Panc1 (cell line): ENCODE measurements at regions not wholly inside any gene's neighbourhood (a gene's known extent, or its start where the extent isn't known, plus 50 kb on each side); places are given as distances from the start of the nearest gene placed in this dataset.

Experiments
- POLR2AphosphoS5 ChIP-seq: IDR thresholded peaks from 2 replicates; pipeline ENCODE4 v1.6.1; 2012; ENCODE audit warnings: mild to moderate bottlenecking, low read depth, low read length, moderate library complexity
- SIN3A ChIP-seq: IDR thresholded peaks from 2 replicates; pipeline ENCODE4 v1.6.1; 2012; ENCODE audit warnings: low read depth, mild to moderate bottlenecking, low read length, moderate library complexity, borderline replicate concordance; ENCODE audit not compliant: insufficient read depth
- TCF7L2 ChIP-seq: IDR thresholded peaks from 2 replicates; pipeline ENCODE4 v1.6.1; 2011; ENCODE audit warnings: mild to moderate bottlenecking, low read depth, low read length, inconsistent platforms
- TF ChIP-seq, protein P1 (sequence below): fragments of 450-650 bp; IDR thresholded peaks from 2 replicates; pipeline ENCODE4 v1.5.1; 2017; ENCODE audit warnings: mild to moderate bottlenecking
- TF ChIP-seq, protein P2 (sequence below), 2 experiments: IDR thresholded peaks; 2 replicates each; pipeline ENCODE4 v1.6.1; 2011 to 2012; ENCODE audit warnings: low read depth in 2 of 2, control low read depth in 1 of 2, low read length in 1 of 2, mild to moderate bottlenecking in 1 of 2, moderate library complexity in 1 of 2; ENCODE audit not compliant: insufficient read depth in 1 of 2

DNA sequence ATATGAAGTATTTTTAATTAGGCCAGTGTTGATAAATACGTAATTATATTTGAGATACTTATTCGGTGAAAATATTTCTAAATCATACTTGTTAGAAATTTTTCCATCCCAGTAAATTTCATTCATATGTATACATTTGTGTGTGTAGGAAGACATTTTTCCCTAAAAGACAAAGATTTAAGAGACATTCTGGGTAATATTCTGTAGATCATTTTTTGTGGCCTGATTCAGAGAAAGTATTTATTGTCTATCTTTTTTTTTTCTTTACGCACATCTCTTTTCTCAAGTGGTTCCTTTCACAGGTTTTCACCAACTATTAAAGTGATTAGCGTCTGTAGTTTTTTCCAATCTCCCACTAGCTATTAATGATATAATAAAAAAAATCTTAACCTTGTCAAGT, 224.1 kb downstream of the MEF2C start:
- TF ChIP-seq, protein P1, sequence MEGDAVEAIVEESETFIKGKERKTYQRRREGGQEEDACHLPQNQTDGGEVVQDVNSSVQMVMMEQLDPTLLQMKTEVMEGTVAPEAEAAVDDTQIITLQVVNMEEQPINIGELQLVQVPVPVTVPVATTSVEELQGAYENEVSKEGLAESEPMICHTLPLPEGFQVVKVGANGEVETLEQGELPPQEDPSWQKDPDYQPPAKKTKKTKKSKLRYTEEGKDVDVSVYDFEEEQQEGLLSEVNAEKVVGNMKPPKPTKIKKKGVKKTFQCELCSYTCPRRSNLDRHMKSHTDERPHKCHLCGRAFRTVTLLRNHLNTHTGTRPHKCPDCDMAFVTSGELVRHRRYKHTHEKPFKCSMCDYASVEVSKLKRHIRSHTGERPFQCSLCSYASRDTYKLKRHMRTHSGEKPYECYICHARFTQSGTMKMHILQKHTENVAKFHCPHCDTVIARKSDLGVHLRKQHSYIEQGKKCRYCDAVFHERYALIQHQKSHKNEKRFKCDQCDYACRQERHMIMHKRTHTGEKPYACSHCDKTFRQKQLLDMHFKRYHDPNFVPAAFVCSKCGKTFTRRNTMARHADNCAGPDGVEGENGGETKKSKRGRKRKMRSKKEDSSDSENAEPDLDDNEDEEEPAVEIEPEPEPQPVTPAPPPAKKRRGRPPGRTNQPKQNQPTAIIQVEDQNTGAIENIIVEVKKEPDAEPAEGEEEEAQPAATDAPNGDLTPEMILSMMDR, result no peak
- TF ChIP-seq, protein P2, sequence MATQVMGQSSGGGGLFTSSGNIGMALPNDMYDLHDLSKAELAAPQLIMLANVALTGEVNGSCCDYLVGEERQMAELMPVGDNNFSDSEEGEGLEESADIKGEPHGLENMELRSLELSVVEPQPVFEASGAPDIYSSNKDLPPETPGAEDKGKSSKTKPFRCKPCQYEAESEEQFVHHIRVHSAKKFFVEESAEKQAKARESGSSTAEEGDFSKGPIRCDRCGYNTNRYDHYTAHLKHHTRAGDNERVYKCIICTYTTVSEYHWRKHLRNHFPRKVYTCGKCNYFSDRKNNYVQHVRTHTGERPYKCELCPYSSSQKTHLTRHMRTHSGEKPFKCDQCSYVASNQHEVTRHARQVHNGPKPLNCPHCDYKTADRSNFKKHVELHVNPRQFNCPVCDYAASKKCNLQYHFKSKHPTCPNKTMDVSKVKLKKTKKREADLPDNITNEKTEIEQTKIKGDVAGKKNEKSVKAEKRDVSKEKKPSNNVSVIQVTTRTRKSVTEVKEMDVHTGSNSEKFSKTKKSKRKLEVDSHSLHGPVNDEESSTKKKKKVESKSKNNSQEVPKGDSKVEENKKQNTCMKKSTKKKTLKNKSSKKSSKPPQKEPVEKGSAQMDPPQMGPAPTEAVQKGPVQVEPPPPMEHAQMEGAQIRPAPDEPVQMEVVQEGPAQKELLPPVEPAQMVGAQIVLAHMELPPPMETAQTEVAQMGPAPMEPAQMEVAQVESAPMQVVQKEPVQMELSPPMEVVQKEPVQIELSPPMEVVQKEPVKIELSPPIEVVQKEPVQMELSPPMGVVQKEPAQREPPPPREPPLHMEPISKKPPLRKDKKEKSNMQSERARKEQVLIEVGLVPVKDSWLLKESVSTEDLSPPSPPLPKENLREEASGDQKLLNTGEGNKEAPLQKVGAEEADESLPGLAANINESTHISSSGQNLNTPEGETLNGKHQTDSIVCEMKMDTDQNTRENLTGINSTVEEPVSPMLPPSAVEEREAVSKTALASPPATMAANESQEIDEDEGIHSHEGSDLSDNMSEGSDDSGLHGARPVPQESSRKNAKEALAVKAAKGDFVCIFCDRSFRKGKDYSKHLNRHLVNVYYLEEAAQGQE (IDR thresholded peaks at IDR 0.05; ENCODE audit: insufficient read depth in 1 of 2, low read depth in 2 of 2, low read length in 1 of 2), result no peak
- TF ChIP-seq POLR2AphosphoS5 (no peak), SIN3A (no peak), TCF7L2 (no peak)
